ENCODE measurements at regions not wholly inside any gene's neighbourhood (a gene's known extent, or its start where the extent isn't known, plus 50 kb on each side); places are given as distances from the start of the nearest gene placed in this dataset.
"Not testable (repeated sequence)": the region's sequence is repeated elsewhere in the genome, so short reads cannot be mapped to it uniquely, and the experiment has no call there.

DNA sequence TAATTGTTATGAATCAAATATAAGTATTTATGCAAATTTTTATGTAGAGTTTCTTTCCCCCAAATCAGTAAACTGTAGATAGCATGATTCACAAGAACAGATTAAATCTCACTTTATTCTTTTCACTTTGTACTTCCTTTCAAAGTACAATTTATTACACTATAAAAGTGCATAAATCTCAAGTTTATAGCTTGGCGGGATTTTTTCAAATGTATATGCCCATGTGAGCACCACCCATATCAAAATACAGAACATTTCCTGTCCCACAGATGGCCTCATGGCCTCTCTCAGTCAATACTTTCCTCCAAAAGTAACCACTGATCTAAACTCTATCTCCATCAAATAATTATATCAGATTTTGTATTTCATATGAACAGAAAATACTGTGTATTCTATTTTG is 196.1 kb upstream of the THRB start:
- no peak overlapping the region for H3K4me3 ChIP-seq (ENCODE audit: low read length)
- no peaks in the 10 kb centered on the region for H3K79me2 ChIP-seq (replicated peaks; ENCODE audit: insufficient read depth, low read length)
- H2AFZ ChIP-seq (ENCODE audit: low read depth, low read length), result no peak overlapping the region
- no peaks in the 10 kb centered on the region for H3K36me3 ChIP-seq (ENCODE audit: insufficient read depth, low read length)
- no peaks in the 10 kb centered on the region for H3F3A ChIP-seq (ENCODE audit: insufficient read depth, low read length, poor library complexity, severe bottlenecking)
- no peak overlapping the region for H3K27ac ChIP-seq (ENCODE audit: low read length)
- no peaks in the 10 kb centered on the region for H3K27me3 ChIP-seq (ENCODE audit: insufficient read depth, low read depth, low read length)
- no peaks in the 10 kb centered on the region for H3K9me2 ChIP-seq (ENCODE audit: insufficient read depth, low read length)
- H3K9ac ChIP-seq (ENCODE audit: low read length), result no peak overlapping the region
- TF ChIP-seq POLR2AphosphoS5 (IDR thresholded peaks at IDR 0.05) (no peak), SMC3 (conservative IDR thresholded peaks at IDR 0.05; ENCODE audit: poor library complexity) (no peak)
- H3K4me2 ChIP-seq (ENCODE audit: low read length), result no peak overlapping the region
- no peaks in the 10 kb centered on the region for H3K9me3 ChIP-seq (ENCODE audit: low read length)
- H4K20me1 ChIP-seq (ENCODE audit: insufficient read depth), result no peaks in the 10 kb centered on the region

DNA sequence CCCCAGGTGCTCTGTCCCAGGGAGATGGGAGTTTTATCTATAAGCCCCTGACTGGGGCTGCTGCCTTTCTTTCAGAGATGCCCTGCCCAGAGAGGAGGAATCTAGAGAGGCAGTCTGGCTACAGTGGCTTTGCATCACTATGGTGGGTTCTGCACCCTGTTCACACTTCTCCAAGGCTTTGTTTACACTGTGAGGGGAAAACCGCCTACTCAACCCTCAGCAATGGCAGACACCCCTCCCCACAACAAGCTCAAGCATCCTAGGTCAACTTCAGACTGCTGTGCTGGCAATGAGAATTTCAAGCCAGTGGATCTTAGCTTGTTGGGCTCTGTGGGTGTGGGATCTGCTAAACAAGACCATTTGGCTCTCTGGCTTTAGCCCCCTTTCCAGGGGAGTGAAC is 204.4 kb upstream of the THRB start:
- not testable (repeated sequence) for H3K4me3 ChIP-seq (ENCODE audit: low read length); H3K9me3 ChIP-seq (ENCODE audit: low read length); H3K9ac ChIP-seq (ENCODE audit: low read length); H3K9me2 ChIP-seq (ENCODE audit: insufficient read depth, low read length); H2AFZ ChIP-seq (ENCODE audit: low read depth, low read length); H3K27ac ChIP-seq (ENCODE audit: low read length); H4K20me1 ChIP-seq (ENCODE audit: insufficient read depth); H3K79me2 ChIP-seq (replicated peaks; ENCODE audit: insufficient read depth, low read length); H3K27me3 ChIP-seq (ENCODE audit: insufficient read depth, low read depth, low read length); H3K4me2 ChIP-seq (ENCODE audit: low read length); H3K36me3 ChIP-seq (ENCODE audit: insufficient read depth, low read length); H3F3A ChIP-seq (ENCODE audit: insufficient read depth, low read length, poor library complexity, severe bottlenecking)

DNA sequence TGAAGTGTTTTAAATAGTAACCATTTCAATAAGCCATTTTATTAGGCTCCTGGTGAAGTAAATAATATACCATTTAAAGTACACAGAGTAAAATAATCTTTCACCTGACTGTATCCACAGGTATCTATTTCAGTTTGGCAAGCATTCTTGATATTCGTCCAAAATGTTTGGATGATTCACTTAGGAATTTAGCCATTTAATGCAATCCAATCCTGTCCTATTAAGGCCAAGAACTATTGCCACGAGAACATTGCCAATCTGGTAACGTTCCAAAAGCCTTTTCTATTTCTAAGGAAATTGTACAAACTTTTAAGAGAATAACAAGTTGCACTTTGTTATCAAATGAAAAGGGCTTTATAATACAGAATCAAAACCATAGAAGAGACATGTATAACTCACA is 209.8 kb upstream of the THRB start:
- H3K27me3 ChIP-seq (ENCODE audit: insufficient read depth, low read depth, low read length), result no peaks in the 10 kb centered on the region
- H3K79me2 ChIP-seq (replicated peaks; ENCODE audit: insufficient read depth, low read length), result no peaks in the 10 kb centered on the region
- TF ChIP-seq SMC3 (conservative IDR thresholded peaks at IDR 0.05; ENCODE audit: poor library complexity), result no peak
- TF ChIP-seq, protein P1, sequence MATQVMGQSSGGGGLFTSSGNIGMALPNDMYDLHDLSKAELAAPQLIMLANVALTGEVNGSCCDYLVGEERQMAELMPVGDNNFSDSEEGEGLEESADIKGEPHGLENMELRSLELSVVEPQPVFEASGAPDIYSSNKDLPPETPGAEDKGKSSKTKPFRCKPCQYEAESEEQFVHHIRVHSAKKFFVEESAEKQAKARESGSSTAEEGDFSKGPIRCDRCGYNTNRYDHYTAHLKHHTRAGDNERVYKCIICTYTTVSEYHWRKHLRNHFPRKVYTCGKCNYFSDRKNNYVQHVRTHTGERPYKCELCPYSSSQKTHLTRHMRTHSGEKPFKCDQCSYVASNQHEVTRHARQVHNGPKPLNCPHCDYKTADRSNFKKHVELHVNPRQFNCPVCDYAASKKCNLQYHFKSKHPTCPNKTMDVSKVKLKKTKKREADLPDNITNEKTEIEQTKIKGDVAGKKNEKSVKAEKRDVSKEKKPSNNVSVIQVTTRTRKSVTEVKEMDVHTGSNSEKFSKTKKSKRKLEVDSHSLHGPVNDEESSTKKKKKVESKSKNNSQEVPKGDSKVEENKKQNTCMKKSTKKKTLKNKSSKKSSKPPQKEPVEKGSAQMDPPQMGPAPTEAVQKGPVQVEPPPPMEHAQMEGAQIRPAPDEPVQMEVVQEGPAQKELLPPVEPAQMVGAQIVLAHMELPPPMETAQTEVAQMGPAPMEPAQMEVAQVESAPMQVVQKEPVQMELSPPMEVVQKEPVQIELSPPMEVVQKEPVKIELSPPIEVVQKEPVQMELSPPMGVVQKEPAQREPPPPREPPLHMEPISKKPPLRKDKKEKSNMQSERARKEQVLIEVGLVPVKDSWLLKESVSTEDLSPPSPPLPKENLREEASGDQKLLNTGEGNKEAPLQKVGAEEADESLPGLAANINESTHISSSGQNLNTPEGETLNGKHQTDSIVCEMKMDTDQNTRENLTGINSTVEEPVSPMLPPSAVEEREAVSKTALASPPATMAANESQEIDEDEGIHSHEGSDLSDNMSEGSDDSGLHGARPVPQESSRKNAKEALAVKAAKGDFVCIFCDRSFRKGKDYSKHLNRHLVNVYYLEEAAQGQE (IDR thresholded peaks at IDR 0.05; ENCODE audit: borderline replicate concordance), result no peak
- no peak for TF ChIP-seq EP300 (conservative IDR thresholded peaks at IDR 0.05; ENCODE audit: poor library complexity, severe bottlenecking)
- TF ChIP-seq EZH2 (IDR thresholded peaks at IDR 0.05; ENCODE audit: borderline replicate concordance, insufficient read depth, low read length, poor library complexity, severe bottlenecking), result no peak
- TF ChIP-seq RAD21 (conservative IDR thresholded peaks at IDR 0.05), result no peak
- no peak overlapping the region for H3K4me3 ChIP-seq (ENCODE audit: low read length)
- H3K36me3 ChIP-seq (ENCODE audit: insufficient read depth, low read length), result no peaks in the 10 kb centered on the region
- no peak overlapping the region for H2AFZ ChIP-seq (ENCODE audit: low read depth, low read length)
- no peaks in the 10 kb centered on the region for H3K9me2 ChIP-seq (ENCODE audit: insufficient read depth, low read length)
- H3K9me3 ChIP-seq (ENCODE audit: low read length), result no peaks in the 10 kb centered on the region
- H4K20me1 ChIP-seq (ENCODE audit: insufficient read depth), result no peaks in the 10 kb centered on the region
- H3K27ac ChIP-seq (ENCODE audit: low read length), result no peak overlapping the region
- H3K9ac ChIP-seq (ENCODE audit: low read length), result no peak overlapping the region
- H3K4me2 ChIP-seq (ENCODE audit: low read length), result no peak overlapping the region
- no peaks in the 10 kb centered on the region for H3F3A ChIP-seq (ENCODE audit: insufficient read depth, low read length, poor library complexity, severe bottlenecking)

DNA sequence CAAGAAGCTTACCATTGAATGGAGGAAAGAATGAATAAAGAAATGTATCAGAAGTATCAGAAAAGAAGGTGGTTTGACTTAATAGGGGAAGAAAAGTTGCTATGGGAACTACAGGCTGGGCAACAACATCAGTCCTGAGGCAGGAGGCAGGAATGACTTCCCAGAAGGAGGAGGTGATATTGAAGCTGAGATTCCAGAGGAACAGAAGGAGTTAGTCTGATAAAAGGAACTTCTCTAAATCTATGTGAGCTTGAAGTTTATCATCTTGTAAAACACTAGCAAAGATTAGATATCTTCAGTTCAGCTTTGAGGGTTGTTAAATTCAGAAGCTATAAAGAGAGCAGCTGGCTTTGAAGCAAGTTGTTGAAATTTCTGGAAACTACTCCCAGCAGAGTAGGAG is 213.3 kb upstream of the THRB start:
- no peak for TF ChIP-seq RAD21 (conservative IDR thresholded peaks at IDR 0.05)
- TF ChIP-seq POLR2AphosphoS5 (IDR thresholded peaks at IDR 0.05), result no peak
- TF ChIP-seq MXI1 (conservative IDR thresholded peaks at IDR 0.05; ENCODE audit: poor library complexity, severe bottlenecking), result no peak
- no peak for TF ChIP-seq SMC3 (conservative IDR thresholded peaks at IDR 0.05; ENCODE audit: poor library complexity)
- TF ChIP-seq, protein P1 (IDR thresholded peaks at IDR 0.05; ENCODE audit: borderline replicate concordance), result no peak
- TF ChIP-seq EP300 (conservative IDR thresholded peaks at IDR 0.05; ENCODE audit: poor library complexity, severe bottlenecking), result no peak
- TF ChIP-seq, protein P2, sequence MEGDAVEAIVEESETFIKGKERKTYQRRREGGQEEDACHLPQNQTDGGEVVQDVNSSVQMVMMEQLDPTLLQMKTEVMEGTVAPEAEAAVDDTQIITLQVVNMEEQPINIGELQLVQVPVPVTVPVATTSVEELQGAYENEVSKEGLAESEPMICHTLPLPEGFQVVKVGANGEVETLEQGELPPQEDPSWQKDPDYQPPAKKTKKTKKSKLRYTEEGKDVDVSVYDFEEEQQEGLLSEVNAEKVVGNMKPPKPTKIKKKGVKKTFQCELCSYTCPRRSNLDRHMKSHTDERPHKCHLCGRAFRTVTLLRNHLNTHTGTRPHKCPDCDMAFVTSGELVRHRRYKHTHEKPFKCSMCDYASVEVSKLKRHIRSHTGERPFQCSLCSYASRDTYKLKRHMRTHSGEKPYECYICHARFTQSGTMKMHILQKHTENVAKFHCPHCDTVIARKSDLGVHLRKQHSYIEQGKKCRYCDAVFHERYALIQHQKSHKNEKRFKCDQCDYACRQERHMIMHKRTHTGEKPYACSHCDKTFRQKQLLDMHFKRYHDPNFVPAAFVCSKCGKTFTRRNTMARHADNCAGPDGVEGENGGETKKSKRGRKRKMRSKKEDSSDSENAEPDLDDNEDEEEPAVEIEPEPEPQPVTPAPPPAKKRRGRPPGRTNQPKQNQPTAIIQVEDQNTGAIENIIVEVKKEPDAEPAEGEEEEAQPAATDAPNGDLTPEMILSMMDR (IDR thresholded peaks at IDR 0.05; ENCODE audit: poor library complexity, severe bottlenecking), result no peak
- TF ChIP-seq EZH2 (IDR thresholded peaks at IDR 0.05; ENCODE audit: borderline replicate concordance, insufficient read depth, low read length, poor library complexity, severe bottlenecking), result no peak
- no peak for TF ChIP-seq TAF1 (IDR thresholded peaks at IDR 0.05; ENCODE audit: low read depth)
- H3K9me3 ChIP-seq (ENCODE audit: low read length), result no peaks in the 10 kb centered on the region
- H3K9ac ChIP-seq (ENCODE audit: low read length), result no peak overlapping the region
- H4K20me1 ChIP-seq (ENCODE audit: insufficient read depth), result no peaks in the 10 kb centered on the region
- no peak overlapping the region for H2AFZ ChIP-seq (ENCODE audit: low read depth, low read length)
- no peak overlapping the region for H3K4me3 ChIP-seq (ENCODE audit: low read length)
- H3K9me2 ChIP-seq (ENCODE audit: insufficient read depth, low read length), result no peaks in the 10 kb centered on the region
- H3K27me3 ChIP-seq (ENCODE audit: insufficient read depth, low read depth, low read length), result no peaks in the 10 kb centered on the region
- H3K4me2 ChIP-seq (ENCODE audit: low read length), result no peak overlapping the region
- no peaks in the 10 kb centered on the region for H3K36me3 ChIP-seq (ENCODE audit: insufficient read depth, low read length)
- H3F3A ChIP-seq (ENCODE audit: insufficient read depth, low read length, poor library complexity, severe bottlenecking), result no peaks in the 10 kb centered on the region
- H3K27ac ChIP-seq (ENCODE audit: low read length), result no peak overlapping the region
- H3K79me2 ChIP-seq (replicated peaks; ENCODE audit: insufficient read depth, low read length), result no peaks in the 10 kb centered on the region
